Endothelial cell of umbilical vein (primary cell): ENCODE measurements at regions not wholly inside any gene's neighbourhood (a gene's known extent, or its start where the extent isn't known, plus 50 kb on each side); places are given as distances from the start of the nearest gene placed in this dataset.

Experiments used
- BruUV-seq: library from RNA; stranded (reverse); fragments of 400-500 nt; replicated peaks from 2 replicates; lab custom pipeline; 2021; lab: Mats Ljungman, UMichigan
- CTCF ChIA-PET: fragments of 300-600, 350-600 bp; sonication (Branson Sonifier 250); formaldehyde crosslinking; loops from one replicate; lab custom pipeline; 2021; ENCODE audit warnings: antibody characterized with exemption, inconsistent platforms; lab: Charles Lee
- POLR2A ChIA-PET: fragments of 300-600, 350-600 bp; sonication (Branson Sonifier 250); formaldehyde crosslinking; loops from one replicate; lab custom pipeline; 2021; ENCODE audit warnings: antibody characterized with exemption, inconsistent platforms; lab: Charles Lee
- DNase-seq: peaks from one replicate; pipeline ENCODE4 v3.0.0-alpha.2; 2011; ENCODE audit warnings: low read depth, low spot score
- FAIRE-seq: peaks from 2 replicates; lab custom pipeline; 2011; peaks lifted over from hg19 to GRCh38; lab: Jason Lieb, UNC
- H2AFZ ChIP-seq: 2 replicates; pipeline ENCODE4 v1.6.0; 2012; ENCODE audit warnings: low read depth, low read length, control low read depth, inconsistent platforms
- H3K27ac ChIP-seq: 2 replicates; pipeline ENCODE4 v1.5.1; 2011; ENCODE audit warnings: low read depth, mild to moderate bottlenecking, control low read depth, low read length, moderate library complexity; ENCODE audit not compliant: insufficient read depth
- H3K27me3 ChIP-seq, 2 experiments: 2 replicates each; pipeline versions ENCODE4 v1.6.0 to v1.6.1; 2011; ENCODE audit warnings: low read length in 2 of 2, mixed read lengths in 1 of 2; ENCODE audit not compliant: control insufficient read depth in 2 of 2, insufficient read depth in 2 of 2
- H3K36me3 ChIP-seq, 2 experiments: 2 replicates in 1 of 2; 3 replicates in 1 of 2; pipeline ENCODE4 v1.5.1; 2011; ENCODE audit warnings: low read length in 2 of 2, mild to moderate bottlenecking in 1 of 2, moderate library complexity in 1 of 2; ENCODE audit not compliant: control insufficient read depth in 2 of 2, insufficient read depth in 2 of 2; ENCODE audit errors: extremely low read depth in 1 of 2
- H3K4me1 ChIP-seq: 3 replicates; pipeline ENCODE4 v1.5.1; 2011; ENCODE audit warnings: mild to moderate bottlenecking, low read length; ENCODE audit not compliant: control insufficient read depth, insufficient read depth; ENCODE audit errors: extremely low read depth
- H3K4me2 ChIP-seq: 2 replicates; pipeline ENCODE4 v1.6.1; 2011; ENCODE audit warnings: low read length, control low read depth, mixed read lengths; ENCODE audit not compliant: insufficient read depth
- H3K4me3 ChIP-seq, 3 experiments: fragments of 200-600 bp in 1 of 3; sonication (generic), shearing (Covaris generic) in 1 of 3; replicated peaks in 1 of 3; 2 replicates each; pipeline ENCODE4 v1.5.1; 2011 to 2016; ENCODE audit warnings: control low read depth in 3 of 3, low read length in 3 of 3, mild to moderate bottlenecking in 2 of 3, inconsistent platforms in 1 of 3, low read depth in 1 of 3, moderate library complexity in 1 of 3; ENCODE audit not compliant: insufficient read depth in 1 of 3
- H3K79me2 ChIP-seq: 2 replicates; pipeline ENCODE4 v1.6.0; 2012; ENCODE audit warnings: low read length, inconsistent platforms; ENCODE audit not compliant: control insufficient read depth, insufficient read depth
- H3K9ac ChIP-seq: replicated peaks from 2 replicates; pipeline ENCODE3; 2011; ENCODE audit warnings: low read length, control low read depth; ENCODE audit not compliant: insufficient read depth; ENCODE audit errors: extremely low read depth
- H3K9me1 ChIP-seq: replicated peaks from 3 replicates; pipeline ENCODE4 v1.6.0; 2011; ENCODE audit warnings: mild to moderate bottlenecking, low read length; ENCODE audit not compliant: control insufficient read depth, insufficient read depth; ENCODE audit errors: extremely low read depth
- H3K9me3 ChIP-seq: replicated peaks from 2 replicates; pipeline ENCODE4 v1.5.1; 2012; ENCODE audit warnings: low read length, inconsistent platforms; ENCODE audit not compliant: control insufficient read depth, insufficient read depth
- H4K20me1 ChIP-seq: replicated peaks from 2 replicates; pipeline ENCODE3; 2011; ENCODE audit warnings: mild to moderate bottlenecking, low read length; ENCODE audit not compliant: control insufficient read depth, insufficient read depth; ENCODE audit errors: extremely low read depth
- EZH2 ChIP-seq: IDR thresholded peaks from 2 replicates; pipeline ENCODE4 v1.6.1; 2012; ENCODE audit warnings: borderline replicate concordance, low read depth, mild to moderate bottlenecking, moderate library complexity, low read length, inconsistent platforms; ENCODE audit not compliant: severe bottlenecking
- FOS ChIP-seq: IDR thresholded peaks from 2 replicates; pipeline ENCODE4 v1.6.1; 2011; ENCODE audit warnings: mild to moderate bottlenecking, low read length, moderate library complexity, borderline replicate concordance; ENCODE audit not compliant: insufficient read depth
- GATA2 ChIP-seq: IDR thresholded peaks from 2 replicates; pipeline ENCODE4 v1.7.0; 2011; ENCODE audit warnings: low read depth, mild to moderate bottlenecking, moderate library complexity, mixed read lengths, low read length; ENCODE audit not compliant: insufficient read length, insufficient read depth
- JUN ChIP-seq: IDR thresholded peaks from 2 replicates; pipeline ENCODE4 v1.6.1; 2011; ENCODE audit warnings: borderline replicate concordance, low read depth; ENCODE audit not compliant: insufficient read length, insufficient read depth
- MYC ChIP-seq: IDR thresholded peaks from one replicate; pipeline ENCODE4 v1.6.1; 2011; ENCODE audit warnings: mild to moderate bottlenecking, low read depth, low read length
- POLR2A ChIP-seq: IDR thresholded peaks from 2 replicates; pipeline ENCODE4 v1.6.1; 2012; ENCODE audit warnings: low read depth, mild to moderate bottlenecking, control low read depth, low read length
- POLR2AphosphoS5 ChIP-seq: IDR thresholded peaks from 2 replicates; pipeline ENCODE4 v1.6.1; 2012; ENCODE audit warnings: low read depth, mild to moderate bottlenecking, control low read depth, low read length, moderate library complexity; ENCODE audit not compliant: insufficient read depth
- dilution Hi-C: fragments of 300-500 bp; cut with MboI; formaldehyde crosslinking; loops from one replicate; pipeline ENCODE4 v1.15.0; 2019; ENCODE audit warnings: low sequenced_read_pairs; ENCODE audit not compliant: extremely low pct_ligation_motif_present
- intact Hi-C: fragments of 100-400 bp; cut with micrococcal nuclease; formaldehyde crosslinking; loops from one replicate; pipeline ENCODE4 v1.10.0; 2022
- TF ChIP-seq, protein P1 (sequence below): IDR thresholded peaks from 2 replicates; pipeline ENCODE4 v1.6.1; 2011; ENCODE audit not compliant: insufficient read depth, insufficient read length
- TF ChIP-seq, protein P2 (sequence below), 2 donors: IDR thresholded peaks; 1 replicate in 1 of 2; 2 replicates in 1 of 2; pipeline ENCODE4 v1.5.1; 2011; ENCODE audit warnings: low read length in 2 of 2, mild to moderate bottlenecking in 2 of 2, moderate library complexity in 2 of 2, control low read depth in 1 of 2, inconsistent platforms in 1 of 2, low read depth in 1 of 2; ENCODE audit not compliant: insufficient read depth in 1 of 2; ENCODE audit errors: extremely low read depth in 1 of 2

DNA sequence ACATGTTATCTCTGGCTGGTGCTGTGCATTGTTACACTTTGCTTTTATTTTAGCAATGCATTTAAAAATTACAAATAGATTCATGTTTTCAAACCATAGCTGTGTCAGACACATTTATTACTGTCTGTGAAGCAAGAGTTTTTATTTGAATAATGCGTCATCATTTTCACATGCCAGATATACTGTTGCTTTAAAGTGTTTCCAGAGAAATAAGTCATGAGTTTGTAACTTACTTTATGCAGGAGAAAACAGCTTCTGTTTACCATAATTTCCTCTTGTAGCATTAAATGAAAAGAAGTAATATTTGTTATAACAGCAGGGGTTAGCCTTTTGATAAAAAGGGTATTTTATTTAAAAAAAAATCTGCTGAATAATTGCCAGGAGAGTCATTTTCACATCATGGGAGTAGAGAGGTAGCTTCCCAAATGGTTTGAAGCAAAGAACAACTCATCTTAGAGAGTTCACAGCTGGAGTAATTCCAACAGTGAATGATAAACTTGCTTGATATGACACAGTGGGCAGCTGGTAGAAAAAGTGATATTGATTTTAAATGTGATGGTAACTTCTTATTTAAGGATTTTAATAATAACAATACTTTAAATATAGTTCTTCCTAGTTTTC is 1274.5 kb upstream of the CRIM1 start:
- no peak overlapping the region for H3K4me3 ChIP-seq
- no peaks in the 10 kb centered on the region for H3K9me1 ChIP-seq
- H4K20me1 ChIP-seq, result no peaks in the 10 kb centered on the region
- TF ChIP-seq POLR2A (no peak), FOS (no peak), MYC (no peak)
- intact Hi-C loops, result no loop called here
- no peak overlapping the region for H3K4me2 ChIP-seq
- H2AFZ ChIP-seq, result no peak overlapping the region
- no peaks in the 10 kb centered on the region for H3K4me1 ChIP-seq
- H3K27me3 ChIP-seq, result no peaks in the 10 kb centered on the region
- no peaks in the 10 kb centered on the region for H3K36me3 ChIP-seq
- no peak overlapping the region for H3K9ac ChIP-seq
- ChIA-PET CTCF (no interaction called here), POLR2A (no interaction called here)
- H3K79me2 ChIP-seq, result no peaks in the 10 kb centered on the region
- no TSS peak for BruUV-seq
- no peak overlapping the region for H3K27ac ChIP-seq
- H3K9me3 ChIP-seq, result peaks cover 4% of the 10 kb centered on the region
- FAIRE-seq (no peak), DNase-seq (no peak)
- dilution Hi-C loops, result no loop called here

DNA sequence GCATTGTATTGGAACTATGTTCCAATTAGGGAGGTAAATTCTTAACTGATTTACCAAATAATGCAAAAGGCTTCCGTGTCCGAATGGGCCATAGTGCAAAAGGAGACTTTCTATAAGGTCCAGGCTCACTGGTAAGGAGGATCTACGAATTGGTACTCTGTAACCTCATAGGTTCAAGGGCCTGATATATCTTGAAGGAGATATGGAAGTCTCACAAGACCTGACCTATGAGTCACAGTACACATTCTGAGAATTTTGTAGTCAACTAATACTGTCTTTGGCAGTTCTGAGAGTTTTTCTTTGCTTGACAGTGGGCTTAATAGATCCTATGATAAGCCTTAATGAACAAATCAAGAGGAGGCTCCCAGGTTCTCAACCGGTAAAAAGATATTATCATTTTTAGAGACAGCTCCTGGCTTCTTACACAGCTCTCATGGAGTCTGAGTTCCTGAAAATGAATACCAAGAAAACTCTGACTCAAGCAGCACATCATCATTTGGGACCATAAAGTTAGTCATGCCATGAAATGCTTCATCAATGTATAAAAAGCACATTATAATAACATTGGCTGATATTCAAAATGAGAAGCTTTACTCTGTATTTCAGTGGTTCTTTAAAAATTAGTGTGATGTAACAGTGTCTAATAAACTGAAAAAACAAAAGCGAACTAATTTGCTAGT is 1275.2 kb upstream of the CRIM1 start:
- BruUV-seq, result no TSS peak
- Histone ChIP-seq H2AFZ (no peak overlapping the region), H3K4me1 (no peaks in the 10 kb centered on the region), H3K4me2 (no peak overlapping the region), H3K27me3 (no peaks in the 10 kb centered on the region), H3K9me3 (peaks cover 4% of the 10 kb centered on the region), H3K9me1 (no peaks in the 10 kb centered on the region), H3K79me2 (no peaks in the 10 kb centered on the region), H3K36me3 (no peaks in the 10 kb centered on the region), H3K4me3 (no peak overlapping the region), H3K9ac (no peak overlapping the region), H3K27ac (no peak overlapping the region), H4K20me1 (no peaks in the 10 kb centered on the region)
- intact Hi-C loops (no loop called here), dilution Hi-C loops (no loop called here)
- FAIRE-seq (no peak), DNase-seq (no peak)
- CTCF ChIA-PET, result no interaction called here
- POLR2A ChIA-PET, result no interaction called here
- TF ChIP-seq POLR2A, result no peak
- no peak for TF ChIP-seq JUN
- TF ChIP-seq, protein P1, sequence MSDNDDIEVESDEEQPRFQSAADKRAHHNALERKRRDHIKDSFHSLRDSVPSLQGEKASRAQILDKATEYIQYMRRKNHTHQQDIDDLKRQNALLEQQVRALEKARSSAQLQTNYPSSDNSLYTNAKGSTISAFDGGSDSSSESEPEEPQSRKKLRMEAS, result no peak
- no peak for TF ChIP-seq GATA2
- TF ChIP-seq, protein P2, sequence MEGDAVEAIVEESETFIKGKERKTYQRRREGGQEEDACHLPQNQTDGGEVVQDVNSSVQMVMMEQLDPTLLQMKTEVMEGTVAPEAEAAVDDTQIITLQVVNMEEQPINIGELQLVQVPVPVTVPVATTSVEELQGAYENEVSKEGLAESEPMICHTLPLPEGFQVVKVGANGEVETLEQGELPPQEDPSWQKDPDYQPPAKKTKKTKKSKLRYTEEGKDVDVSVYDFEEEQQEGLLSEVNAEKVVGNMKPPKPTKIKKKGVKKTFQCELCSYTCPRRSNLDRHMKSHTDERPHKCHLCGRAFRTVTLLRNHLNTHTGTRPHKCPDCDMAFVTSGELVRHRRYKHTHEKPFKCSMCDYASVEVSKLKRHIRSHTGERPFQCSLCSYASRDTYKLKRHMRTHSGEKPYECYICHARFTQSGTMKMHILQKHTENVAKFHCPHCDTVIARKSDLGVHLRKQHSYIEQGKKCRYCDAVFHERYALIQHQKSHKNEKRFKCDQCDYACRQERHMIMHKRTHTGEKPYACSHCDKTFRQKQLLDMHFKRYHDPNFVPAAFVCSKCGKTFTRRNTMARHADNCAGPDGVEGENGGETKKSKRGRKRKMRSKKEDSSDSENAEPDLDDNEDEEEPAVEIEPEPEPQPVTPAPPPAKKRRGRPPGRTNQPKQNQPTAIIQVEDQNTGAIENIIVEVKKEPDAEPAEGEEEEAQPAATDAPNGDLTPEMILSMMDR (IDR thresholded peaks at IDR 0.05; ENCODE audit: extremely low read depth in 1 of 2, insufficient read depth in 1 of 2, low read depth in 1 of 2, low read length in 2 of 2), result no peak
- no peak for TF ChIP-seq MYC
- no peak for TF ChIP-seq EZH2
- no peak for TF ChIP-seq POLR2AphosphoS5
- TF ChIP-seq FOS, result no peak
